ENCODE measurements at regions not wholly inside any gene's neighbourhood (a gene's known extent, or its start where the extent isn't known, plus 50 kb on each side); places are given as distances from the start of the nearest gene placed in this dataset.

- peaks cover 22% of the 10 kb centered on the region for H3K9me3 ChIP-seq (ENCODE audit: low read depth, low read length, poor library complexity, severe bottlenecking)
- H3K36me3 ChIP-seq (ENCODE audit: insufficient read depth, low read length, poor library complexity, severe bottlenecking), result no peaks in the 10 kb centered on the region
- ChIA-PET CTCF (no interaction called here), POLR2A (ENCODE audit: low non-redundant PET) (no interaction called here)
- TF ChIP-seq CTCF (conservative IDR thresholded peaks at IDR 0.05; ENCODE audit: low read depth, low read length), result no peak
- TF ChIP-seq EZH2 (IDR thresholded peaks at IDR 0.05; ENCODE audit: borderline replicate concordance, low read depth, low read length, poor library complexity, severe bottlenecking), result no peak
- no peak overlapping the region for H3K4me3 ChIP-seq (ENCODE audit: low read depth, low read length, poor library complexity, severe bottlenecking)
- no peak for DNase-seq (ENCODE audit: low spot score)
- no TSS peak for BruUV-seq (replicated peaks)
- intact Hi-C loops (cut with micrococcal nuclease; ENCODE audit: unreplicated experiment), result no loop called here
- H3K27ac ChIP-seq (ENCODE audit: low read depth, low read length, poor library complexity, severe bottlenecking), result no peak overlapping the region
- no peaks in the 10 kb centered on the region for H3K27me3 ChIP-seq (replicated peaks; ENCODE audit: insufficient read depth, low read depth, low read length, poor library complexity)
- no peaks in the 10 kb centered on the region for H3K4me1 ChIP-seq (ENCODE audit: insufficient read depth, low read length, poor library complexity, severe bottlenecking)
Measured at GRCh38 chr18:77551055-77551454, 301.4 kb downstream of the GALR1 start.

- H3K27ac ChIP-seq (ENCODE audit: low read depth, low read length, poor library complexity, severe bottlenecking), result no peak overlapping the region
- no peaks in the 10 kb centered on the region for H3K27me3 ChIP-seq (replicated peaks; ENCODE audit: insufficient read depth, low read depth, low read length, poor library complexity)
- H3K9me3 ChIP-seq (ENCODE audit: low read depth, low read length, poor library complexity, severe bottlenecking), result peaks cover 24% of the 10 kb centered on the region
- H3K4me3 ChIP-seq (ENCODE audit: low read depth, low read length, poor library complexity, severe bottlenecking), result no peak overlapping the region
- TF ChIP-seq CTCF (conservative IDR thresholded peaks at IDR 0.05; ENCODE audit: low read depth, low read length) (no peak), EZH2 (IDR thresholded peaks at IDR 0.05; ENCODE audit: borderline replicate concordance, low read depth, low read length, poor library complexity, severe bottlenecking) (no peak)
- intact Hi-C loops (cut with micrococcal nuclease; ENCODE audit: unreplicated experiment), result no loop called here
- H3K36me3 ChIP-seq (ENCODE audit: insufficient read depth, low read length, poor library complexity, severe bottlenecking), result no peaks in the 10 kb centered on the region
- DNase-seq (ENCODE audit: low spot score), result no peak
- BruUV-seq (replicated peaks), result no TSS peak
- no peaks in the 10 kb centered on the region for H3K4me1 ChIP-seq (ENCODE audit: insufficient read depth, low read length, poor library complexity, severe bottlenecking)
- CTCF ChIA-PET, result no interaction called here
- POLR2A ChIA-PET (ENCODE audit: low non-redundant PET), result no interaction called here
Measured at GRCh38 chr18:77552945-77553344, 303.3 kb downstream of the GALR1 start.

- POLR2A ChIA-PET (ENCODE audit: low non-redundant PET), result interaction anchor here (0.6 kb wide), 1 partner anchor 878 kb away, joined by 9 read pairs; no protein-coding TSS in a partner anchor
Measured at GRCh38 chr18:77554061-77554460, 304.4 kb downstream of the GALR1 start.

More at GRCh38 chr18:77554061-77554460, 304.4 kb downstream of the GALR1 start:
- H3K4me3 ChIP-seq (ENCODE audit: low read depth, low read length, poor library complexity, severe bottlenecking), result no peak overlapping the region
- intact Hi-C loops (cut with micrococcal nuclease; ENCODE audit: unreplicated experiment), result no loop called here
- peaks cover 28% of the 10 kb centered on the region for H3K9me3 ChIP-seq (ENCODE audit: low read depth, low read length, poor library complexity, severe bottlenecking)
- DNase-seq (ENCODE audit: low spot score), result no peak
- TF ChIP-seq EZH2 (IDR thresholded peaks at IDR 0.05; ENCODE audit: borderline replicate concordance, low read depth, low read length, poor library complexity, severe bottlenecking), result no peak
- TF ChIP-seq CTCF (conservative IDR thresholded peaks at IDR 0.05; ENCODE audit: low read depth, low read length), result no peak
- no peaks in the 10 kb centered on the region for H3K36me3 ChIP-seq (ENCODE audit: insufficient read depth, low read length, poor library complexity, severe bottlenecking)
- H3K27me3 ChIP-seq (replicated peaks; ENCODE audit: insufficient read depth, low read depth, low read length, poor library complexity), result no peaks in the 10 kb centered on the region
- CTCF ChIA-PET, result no interaction called here
- H3K4me1 ChIP-seq (ENCODE audit: insufficient read depth, low read length, poor library complexity, severe bottlenecking), result no peaks in the 10 kb centered on the region
- no peak overlapping the region for H3K27ac ChIP-seq (ENCODE audit: low read depth, low read length, poor library complexity, severe bottlenecking)
- BruUV-seq (replicated peaks), result no TSS peak
